ENCODE measurements at regions not wholly inside any gene's neighbourhood (a gene's known extent, or its start where the extent isn't known, plus 50 kb on each side); places are given as distances from the start of the nearest gene placed in this dataset.

DNA sequence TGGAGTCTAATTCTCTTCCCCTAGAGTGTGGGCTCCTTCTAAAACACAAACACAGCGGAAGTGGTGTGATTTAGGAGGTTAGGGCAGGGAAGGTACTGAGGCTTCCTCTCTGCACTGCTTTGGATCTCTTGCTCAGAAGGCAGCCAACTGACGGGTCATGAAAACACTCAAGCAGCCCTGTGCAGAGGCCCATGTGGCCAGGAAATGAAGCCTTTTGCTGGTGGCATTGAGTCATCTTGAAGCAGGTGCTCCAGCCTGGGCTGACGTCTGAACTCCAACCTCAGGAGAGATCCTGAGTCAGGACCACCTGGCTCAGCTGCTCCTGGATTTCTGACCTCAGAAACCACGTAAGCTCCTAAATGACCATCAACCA, 72.9 kb downstream of the MRM1 start:
- Histone ChIP-seq H3F3A (ENCODE audit: control insufficient read depth, insufficient read depth) (no peaks in the 10 kb centered on the region), H3K79me2 (ENCODE audit: control insufficient read depth, low read length) (no peaks in the 10 kb centered on the region), H3K4me1 (ENCODE audit: control insufficient read depth, low read length) (no peaks in the 10 kb centered on the region), H3K4me2 (ENCODE audit: low read length) (no peak overlapping the region), H3K9me3 (ENCODE audit: control insufficient read depth, insufficient read depth, low read length) (no peaks in the 10 kb centered on the region), H4K20me1 (ENCODE audit: control insufficient read depth, insufficient read depth, low read depth, low read length) (no peaks in the 10 kb centered on the region), H3K36me3 (ENCODE audit: control insufficient read depth, low read length) (no peaks in the 10 kb centered on the region), H3K4me3 (ENCODE audit: low read length) (no peak overlapping the region), H3K9me2 (replicated peaks; ENCODE audit: control insufficient read depth, low read length) (no peaks in the 10 kb centered on the region), H3K27ac (ENCODE audit: low read depth, low read length) (no peak overlapping the region), H3K27me3 (ENCODE audit: control insufficient read depth, low read length) (0 out of 2 replicates have a peak, but pooled peaks cover 4% of the 10 kb centered on the region)
- no peak for TF ChIP-seq EZH2phosphoT487 (IDR thresholded peaks at IDR 0.05; ENCODE audit: borderline replicate concordance, low read length)
- TF ChIP-seq, protein P1, sequence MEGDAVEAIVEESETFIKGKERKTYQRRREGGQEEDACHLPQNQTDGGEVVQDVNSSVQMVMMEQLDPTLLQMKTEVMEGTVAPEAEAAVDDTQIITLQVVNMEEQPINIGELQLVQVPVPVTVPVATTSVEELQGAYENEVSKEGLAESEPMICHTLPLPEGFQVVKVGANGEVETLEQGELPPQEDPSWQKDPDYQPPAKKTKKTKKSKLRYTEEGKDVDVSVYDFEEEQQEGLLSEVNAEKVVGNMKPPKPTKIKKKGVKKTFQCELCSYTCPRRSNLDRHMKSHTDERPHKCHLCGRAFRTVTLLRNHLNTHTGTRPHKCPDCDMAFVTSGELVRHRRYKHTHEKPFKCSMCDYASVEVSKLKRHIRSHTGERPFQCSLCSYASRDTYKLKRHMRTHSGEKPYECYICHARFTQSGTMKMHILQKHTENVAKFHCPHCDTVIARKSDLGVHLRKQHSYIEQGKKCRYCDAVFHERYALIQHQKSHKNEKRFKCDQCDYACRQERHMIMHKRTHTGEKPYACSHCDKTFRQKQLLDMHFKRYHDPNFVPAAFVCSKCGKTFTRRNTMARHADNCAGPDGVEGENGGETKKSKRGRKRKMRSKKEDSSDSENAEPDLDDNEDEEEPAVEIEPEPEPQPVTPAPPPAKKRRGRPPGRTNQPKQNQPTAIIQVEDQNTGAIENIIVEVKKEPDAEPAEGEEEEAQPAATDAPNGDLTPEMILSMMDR (IDR thresholded peaks at IDR 0.05; ENCODE audit: low read depth, low read length, poor library complexity, severe bottlenecking): no peak

DNA sequence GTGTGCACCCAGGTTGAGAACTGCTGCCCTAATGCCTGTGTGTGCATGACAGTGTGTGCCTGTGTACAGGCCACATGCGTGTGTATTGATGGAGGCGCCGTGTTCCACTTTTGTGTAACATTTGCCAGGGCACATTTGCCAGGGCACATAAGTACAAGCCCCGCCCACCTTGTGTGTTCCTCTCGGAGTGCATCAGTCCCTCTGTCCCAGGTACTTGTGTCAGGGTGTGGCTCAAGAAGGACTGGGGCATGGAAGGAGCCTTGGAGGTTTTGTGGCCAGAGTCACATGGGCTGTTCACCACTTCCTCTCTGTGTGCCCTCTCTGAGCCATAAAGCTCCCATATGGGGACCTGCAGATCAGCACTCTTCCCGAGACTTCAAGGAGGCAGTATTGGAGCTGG, 73.9 kb downstream of the MRM1 start:
- H3K9me3 ChIP-seq (ENCODE audit: control insufficient read depth, insufficient read depth, low read length): no peaks in the 10 kb centered on the region
- no peak overlapping the region for H3K4me2 ChIP-seq (ENCODE audit: low read length)
- H3K4me3 ChIP-seq (ENCODE audit: low read length): no peak overlapping the region
- H3K36me3 ChIP-seq (ENCODE audit: control insufficient read depth, low read length): no peaks in the 10 kb centered on the region
- 0 out of 2 replicates have a peak, but pooled peaks cover 7% of the 10 kb centered on the region for H3K27me3 ChIP-seq (ENCODE audit: control insufficient read depth, low read length)
- no peaks in the 10 kb centered on the region for H4K20me1 ChIP-seq (ENCODE audit: control insufficient read depth, insufficient read depth, low read depth, low read length)
- no peak overlapping the region for H3K27ac ChIP-seq (ENCODE audit: low read depth, low read length)
- TF ChIP-seq, protein P1 (IDR thresholded peaks at IDR 0.05; ENCODE audit: low read depth, low read length, poor library complexity, severe bottlenecking): no peak
- no peak for TF ChIP-seq EZH2phosphoT487 (IDR thresholded peaks at IDR 0.05; ENCODE audit: borderline replicate concordance, low read length)
- no peaks in the 10 kb centered on the region for H3F3A ChIP-seq (ENCODE audit: control insufficient read depth, insufficient read depth)
- no peaks in the 10 kb centered on the region for H3K79me2 ChIP-seq (ENCODE audit: control insufficient read depth, low read length)
- H3K9me2 ChIP-seq (replicated peaks; ENCODE audit: control insufficient read depth, low read length): no peaks in the 10 kb centered on the region
- no peaks in the 10 kb centered on the region for H3K4me1 ChIP-seq (ENCODE audit: control insufficient read depth, low read length)

DNA sequence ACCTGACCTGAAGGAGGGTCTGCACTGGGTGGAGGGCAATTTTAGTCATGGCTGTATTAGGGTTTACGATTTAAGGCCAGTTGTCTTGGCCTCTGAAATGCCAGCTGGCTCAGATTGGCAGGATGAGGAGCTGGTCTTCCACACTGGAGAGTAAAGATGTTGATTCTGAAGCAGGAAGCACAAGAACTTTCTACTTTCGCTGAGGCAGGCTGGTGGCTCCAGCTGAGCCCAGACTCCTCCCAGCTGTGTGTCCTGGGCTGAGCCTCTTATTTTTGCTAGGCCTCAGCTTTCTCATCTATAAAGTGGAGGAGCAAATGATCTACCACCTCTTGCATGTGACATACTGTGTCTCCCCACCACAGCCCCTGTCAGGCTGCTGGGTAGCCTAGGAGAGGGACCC, 74.4 kb downstream of the MRM1 start:
- Histone ChIP-seq H3K4me2 (ENCODE audit: low read length) (no peak overlapping the region), H3K9me2 (replicated peaks; ENCODE audit: control insufficient read depth, low read length) (no peaks in the 10 kb centered on the region), H3K4me1 (ENCODE audit: control insufficient read depth, low read length) (no peaks in the 10 kb centered on the region)

More for the DNA sequence above, 74.4 kb downstream of the MRM1 start:
- TF ChIP-seq EZH2phosphoT487 (IDR thresholded peaks at IDR 0.05; ENCODE audit: borderline replicate concordance, low read length): no peak
- TF ChIP-seq, protein P1 (IDR thresholded peaks at IDR 0.05; ENCODE audit: low read depth, low read length, poor library complexity, severe bottlenecking): no peak
- Histone ChIP-seq H3K36me3 (ENCODE audit: control insufficient read depth, low read length) (no peaks in the 10 kb centered on the region), H3K9me3 (ENCODE audit: control insufficient read depth, insufficient read depth, low read length) (no peaks in the 10 kb centered on the region), H3K27ac (ENCODE audit: low read depth, low read length) (no peak overlapping the region), H4K20me1 (ENCODE audit: control insufficient read depth, insufficient read depth, low read depth, low read length) (no peaks in the 10 kb centered on the region), H3F3A (ENCODE audit: control insufficient read depth, insufficient read depth) (no peaks in the 10 kb centered on the region), H3K27me3 (ENCODE audit: control insufficient read depth, low read length) (0 out of 2 replicates have a peak, but pooled peaks cover 7% of the 10 kb centered on the region), H3K4me3 (ENCODE audit: low read length) (no peak overlapping the region), H3K79me2 (ENCODE audit: control insufficient read depth, low read length) (no peaks in the 10 kb centered on the region)
